A549 (cell line): ENCODE measurements at regions not wholly inside any gene's neighbourhood (a gene's known extent, or its start where the extent isn't known, plus 50 kb on each side); places are given as distances from the start of the nearest gene placed in this dataset.

Experiments
- ATAC-seq, 2 experiments: fragments of 200-7000 bp in 1 of 2; fragments of >200 bp in 1 of 2; cut with Nextera tagmentation in 1 of 2; cut with Tn5 transposase in 1 of 2; 3 replicates each; pipeline versions ENCODE4 v1.8.0 to v1.9.1; 2018 to 2020; ENCODE audit warnings: mild to moderate bottlenecking in 1 of 2, moderate library complexity in 1 of 2
- CTCF ChIA-PET: fragments of 300-600 bp; sonication (Branson Sonifier 250); formaldehyde crosslinking; extraction: SDS; loops from one replicate; lab custom pipeline; 2021; ENCODE audit warnings: antibody characterized with exemption, inconsistent platforms; lab: Yijun Ruan, JAX
- POLR2A ChIA-PET: fragments of 350-600 bp; formaldehyde crosslinking; extraction: SDS; loops from one replicate; lab custom pipeline; 2021; ENCODE audit warnings: antibody characterized with exemption, inconsistent platforms; lab: Yijun Ruan, JAX
- DNase-seq, 2 experiments: peaks; one replicate each; pipeline versions ENCODE4 v3.0.0 to v3.0.0-alpha.2; 2011 to 2016; ENCODE audit warnings: low read depth in 1 of 2, low spot score in 1 of 2
- FAIRE-seq: peaks from 2 replicates; lab custom pipeline; 2011; peaks lifted over from hg19 to GRCh38; lab: Jason Lieb, UNC
- H3K27ac ChIP-seq, 2 experiments: fragments of >200 bp; sonication (Bioruptor Twin); formaldehyde crosslinking; 3 replicates each; pipeline ENCODE4 v1.5.1; 2016 to 2017
- H3K4me1 ChIP-seq: fragments of >200 bp; sonication (Bioruptor Twin); formaldehyde crosslinking; 3 replicates; pipeline ENCODE4 v1.6.1; 2016
- H3K4me2 ChIP-seq: fragments of >200 bp; sonication (Bioruptor Twin); formaldehyde crosslinking; 3 replicates; pipeline ENCODE4 v1.6.1; 2016
- H3K4me3 ChIP-seq: fragments of >200 bp; sonication (Bioruptor Twin); formaldehyde crosslinking; 3 replicates; pipeline ENCODE4 v1.5.1; 2016
- H3K9me3 ChIP-seq: fragments of >200 bp; sonication (Bioruptor Twin); formaldehyde crosslinking; 3 replicates; pipeline ENCODE4 v1.6.1; 2016
- BCL3 ChIP-seq: fragments of >200 bp; sonication (Bioruptor Twin); formaldehyde crosslinking; IDR thresholded peaks from 3 replicates; pipeline ENCODE4 v1.6.1; 2016
- CBX2 ChIP-seq: fragments of 200-600 bp; sonication (generic); IDR thresholded peaks from 2 replicates; pipeline ENCODE4 v1.6.1; 2016; ENCODE audit warnings: low read depth, mild to moderate bottlenecking, borderline replicate concordance
- EHMT2 ChIP-seq: fragments of 200-600 bp; sonication (generic); IDR thresholded peaks from 2 replicates; pipeline ENCODE4 v1.6.1; 2016; ENCODE audit warnings: antibody characterized with exemption, low read depth, mild to moderate bottlenecking, moderate library complexity
- ELK1 ChIP-seq: fragments of 150-350 bp; IDR thresholded peaks from 2 replicates; pipeline ENCODE4 v1.6.1; 2014; ENCODE audit warnings: low read depth, mild to moderate bottlenecking, low read length
- HOXB13 ChIP-seq: fragments of 250-450 bp; sonication (Bioruptor Pico); IDR thresholded peaks from 2 replicates; pipeline ENCODE4 v1.5.0; 2020; ENCODE audit warnings: low read depth, mild to moderate bottlenecking, moderate library complexity
- JUN ChIP-seq, 2 experiments: fragments of >200 bp; sonication (Bioruptor Twin); formaldehyde crosslinking; IDR thresholded peaks; 2 replicates in 1 of 2; 3 replicates in 1 of 2; pipeline ENCODE4 v1.6.1; 2016 to 2017
- MAFK ChIP-seq: fragments of 450-650 bp; IDR thresholded peaks from 2 replicates; pipeline ENCODE4 v1.6.1; 2014; ENCODE audit not compliant: partially characterized antibody
- MYC ChIP-seq: IDR thresholded peaks from 2 replicates; pipeline ENCODE4 v1.6.1; 2012; ENCODE audit warnings: mild to moderate bottlenecking, inconsistent platforms, low read length, improper control_type of control experiment, borderline replicate concordance
- RNF2 ChIP-seq: fragments of 200-600 bp; sonication (generic); IDR thresholded peaks from 2 replicates; pipeline ENCODE4 v1.6.1; 2016; ENCODE audit warnings: low read depth, mild to moderate bottlenecking, antibody characterized with exemption, moderate library complexity, borderline replicate concordance
- SMC3 ChIP-seq: fragments of >200 bp; sonication (Bioruptor Twin); formaldehyde crosslinking; IDR thresholded peaks from 3 replicates; pipeline ENCODE4 v1.6.1; 2018; ENCODE audit warnings: inconsistent platforms
- USF2 ChIP-seq: fragments of 450-650 bp; IDR thresholded peaks from 2 replicates; pipeline ENCODE4 v1.6.1; 2014; ENCODE audit warnings: antibody characterized with exemption
- ZSCAN20 ChIP-seq: fragments of 250-450 bp; sonication (Bioruptor Pico); IDR thresholded peaks from 2 replicates; pipeline ENCODE4 v1.8.0; 2022; ENCODE audit warnings: mild to moderate bottlenecking, moderate library complexity
- WGBS: methylation state at CpG from one replicate; pipeline ENCODE4 v1.1.6; 2017; ENCODE audit errors: missing lambda C conversion rate; 5-methylcytosine and 5-hydroxymethylcytosine counted together

GRCh38 chr20:56945901-56946300, 316.8 kb downstream of the TFAP2C start:
- DNase-seq (no peak), FAIRE-seq (no peak), ATAC-seq (no peak)
- 67% methylated on average over 5 of the region's 5 CpGs for WGBS
- Histone ChIP-seq H3K4me1 (no peaks in the 10 kb centered on the region), H3K4me3 (no peak overlapping the region), H3K9me3 (no peaks in the 10 kb centered on the region), H3K4me2 (no peak overlapping the region), H3K27ac (no peak overlapping the region)
- TF ChIP-seq EHMT2: no peak
- POLR2A ChIA-PET: no interaction called here
- CTCF ChIA-PET: interaction anchor here (1.0 to 1.4 kb wide), 3 partner anchors 9 to 316 kb away, joined by 3 to 5 read pairs (median 4); no protein-coding TSS in a partner anchor

- peak in 1 of 2 experiments; percentile 74; a peak in 3 of 6 replicates for ATAC-seq
- H3K4me3 ChIP-seq: no peak overlapping the region
- TF ChIP-seq USF2: peak; percentile 83
- TF ChIP-seq CBX2: no peak
- no peak for TF ChIP-seq MAFK
- TF ChIP-seq, all 56 proteins: peak for 1
- no peaks in the 10 kb centered on the region for H3K4me1 ChIP-seq
- WGBS: 67% methylated on average over 6 of the region's 6 CpGs
- no peak overlapping the region for H3K4me2 ChIP-seq
- POLR2A ChIA-PET: no interaction called here
- H3K27ac ChIP-seq: no peak overlapping the region
- peak in 1 of 2 experiments; percentile 33 for DNase-seq
- no peaks in the 10 kb centered on the region for H3K9me3 ChIP-seq
- FAIRE-seq: no peak
- CTCF ChIA-PET: interaction anchor here (0.6 to 1.8 kb wide), 2 partner anchors 21 to 319 kb away, joined by 3 to 5 read pairs; no protein-coding TSS in a partner anchor
Observed at GRCh38 chr20:56949318-56949717, 317.1 kb downstream of the BMP7 start.

GRCh38 chr20:56952258-56953047, 314.0 kb downstream of the BMP7 start:
- FAIRE-seq (no peak), DNase-seq (no peak), ATAC-seq (no peak)
- POLR2A ChIA-PET: no interaction called here
- CTCF ChIA-PET: interaction anchor here (0.9 to 1.2 kb wide), 2 partner anchors 22 to 325 kb away, joined by 3 to 4 read pairs; no protein-coding TSS in a partner anchor
- H3K9me3 ChIP-seq: no peaks in the 10 kb centered on the region
- H3K4me3 ChIP-seq: no peak overlapping the region
- WGBS: 77% methylated on average over 19 of the region's 19 CpGs
- H3K4me1 ChIP-seq: peaks cover 6% of the 10 kb centered on the region
- TF ChIP-seq SMC3 (no peak), BCL3 (no peak), ELK1 (no peak), RNF2 (no peak), JUN (IDR thresholded peaks at IDR 0.05) (no peak), ZSCAN20 (CRISPR knock-in tag) (no peak), HOXB13 (CRISPR knock-in tag) (no peak), MYC (no peak), USF2 (no peak)
- H3K4me2 ChIP-seq: no peak overlapping the region
- H3K27ac ChIP-seq: no peak overlapping the region
